ENCODE measurements at regions not wholly inside any gene's neighbourhood (a gene's known extent, or its start where the extent isn't known, plus 50 kb on each side); places are given as distances from the start of the nearest gene placed in this dataset.

DNA sequence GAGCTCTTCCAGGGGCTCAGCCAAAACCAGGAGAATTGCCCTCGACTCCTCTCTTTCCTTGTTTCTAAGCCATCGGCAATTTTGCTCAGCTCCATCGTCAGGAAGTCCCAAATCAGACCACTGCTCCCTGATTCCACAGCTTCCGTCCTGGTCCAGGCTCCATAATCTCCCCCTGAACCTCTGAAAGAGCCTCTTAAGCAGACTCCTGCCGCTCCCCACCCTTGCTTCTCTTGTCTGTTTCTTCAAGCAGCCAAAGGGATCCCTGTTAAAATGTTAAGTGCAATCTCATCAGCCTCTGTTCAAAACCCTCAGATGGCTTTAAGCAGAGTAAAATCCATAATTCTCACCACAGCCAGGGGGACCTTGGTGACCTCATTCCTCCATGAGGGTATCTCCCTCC lies 244.7 kb upstream of the SPTLC3 start:
- POLR2A ChIA-PET (ENCODE audit: partially characterized antibody), result interaction anchor here (0.8 to 5.2 kb wide), 11 partner anchors 11 to 172 kb away, joined by 3 to 54 read pairs (median 3); no protein-coding TSS in a partner anchor

More for the DNA sequence above, 244.7 kb upstream of the SPTLC3 start:
- H3K79me2 ChIP-seq (ENCODE audit: control insufficient read depth in 1 of 2, insufficient read depth in 2 of 2, low read length in 2 of 2), result no peaks in the 10 kb centered on the region
- H3K18ac ChIP-seq (ENCODE audit: extremely low read depth, low read length), result no peak overlapping the region
- CTCF ChIA-PET (ENCODE audit: partially characterized antibody), result interaction anchor here (1.4 to 1.6 kb wide), 2 partner anchors 10 to 23 kb away, joined by 4 to 5 read pairs; no protein-coding TSS in a partner anchor
- no peak overlapping the region for H3K27ac ChIP-seq (ENCODE audit: low read depth, low read length)
- no peak overlapping the region for H4K8ac ChIP-seq (ENCODE audit: extremely low read depth, insufficient read depth, low read length)
- FAIRE-seq, result no peak
- no peak overlapping the region for H3K9ac ChIP-seq (replicated peaks in 1 of 4; ENCODE audit: extremely low read depth in 1 of 4, low read depth in 3 of 4, low read length in 3 of 4)
- H2AK5ac ChIP-seq (ENCODE audit: low read depth, low read length), result no peak overlapping the region
- H2BK5ac ChIP-seq (ENCODE audit: low read depth, low read length), result no peak overlapping the region
- H4K20me1 ChIP-seq (replicated peaks in 1 of 2; ENCODE audit: control insufficient read depth in 1 of 2, insufficient read depth in 2 of 2, low read length in 2 of 2), result no peaks in the 10 kb centered on the region
- peaks cover 0 to 38% (median 7%) of the 10 kb centered on the region in 4 experiments; a peak in 3 of 8 replicates for H3K36me3 ChIP-seq (ENCODE audit: control insufficient read depth in 2 of 4, insufficient read depth in 4 of 4, low read length in 3 of 4)
- H2BK12ac ChIP-seq (ENCODE audit: low read depth, low read length), result no peak overlapping the region
- H2AFZ ChIP-seq (ENCODE audit: low read length), result no peak overlapping the region
- H3K4me2 ChIP-seq (ENCODE audit: insufficient read depth in 1 of 2, low read depth in 2 of 2, low read length in 2 of 2), result no peak overlapping the region
- no peak overlapping the region for H3K14ac ChIP-seq (ENCODE audit: insufficient read length)
- no peak overlapping the region for H2BK20ac ChIP-seq (ENCODE audit: low read length)
- WGBS, 2 experiments (ENCODE audit: extremely low coverage in 1 of 2, insufficient coverage in 1 of 2, insufficient read length in 1 of 2, insufficient replicate concordance in 2 of 2, low coverage in 1 of 2, low lambda C conversion rate in 2 of 2, missing lambda C conversion rate in 1 of 2), result 86% methylated on average over 5 of the region's 5 CpGs; no CpG with 5 or more reads in 1 of the 2 experiments
- no peak overlapping the region for H4K91ac ChIP-seq (replicated peaks; ENCODE audit: insufficient read length, low read length)
- H3K4ac ChIP-seq (replicated peaks; ENCODE audit: insufficient read length, low read depth, low read length), result no peak overlapping the region
- no peaks in the 10 kb centered on the region for H3K79me1 ChIP-seq (ENCODE audit: low read depth, low read length)
- H3K9me3 ChIP-seq (ENCODE audit: insufficient read depth in 2 of 2, low read depth in 1 of 2, low read length in 1 of 2), result no peaks in the 10 kb centered on the region
- no peaks in the 10 kb centered on the region for H3K23me2 ChIP-seq (ENCODE audit: low read depth, low read length)
- no peak for TF ChIP-seq TEAD4 (IDR thresholded peaks at IDR 0.05; ENCODE audit: low read depth, low read length)
- TF ChIP-seq POLR2AphosphoS5 (IDR thresholded peaks at IDR 0.05; ENCODE audit: low read depth, low read length), result 0 out of 2 replicates have a peak, but pooled peaks have one; percentile 35
- peak in 1 of 2 experiments; percentile 60; a peak in 1 of 3 replicates for TF ChIP-seq POLR2A (IDR thresholded peaks at IDR 0.05; ENCODE audit: control extremely low read depth in 1 of 2, low read depth in 2 of 2, low read length in 2 of 2)
- DNase-seq (ENCODE audit: low read depth in 1 of 2, low spot score in 2 of 2), result no peak
- no peaks in the 10 kb centered on the region for H3K27me3 ChIP-seq (replicated peaks in 1 of 4; ENCODE audit: control insufficient read depth in 3 of 4, extremely low read depth in 1 of 4, insufficient read depth in 3 of 4, low read length in 3 of 4)
- no peak overlapping the region for H4K5ac ChIP-seq (ENCODE audit: insufficient read length, low read depth, low read length)
- no peak overlapping the region for H2BK120ac ChIP-seq (replicated peaks; ENCODE audit: low read depth, low read length)
- no peak overlapping the region for H3K23ac ChIP-seq (ENCODE audit: insufficient read length)
- no peak overlapping the region for H2BK15ac ChIP-seq (ENCODE audit: low read length)
- H3K4me1 ChIP-seq (replicated peaks in 1 of 4; ENCODE audit: control insufficient read depth in 3 of 4, insufficient read depth in 4 of 4, low read length in 3 of 4), result peaks cover 0 to 25% (median 11%) of the 10 kb centered on the region in 4 experiments; a peak in 3 of 7 replicates
- H3K56ac ChIP-seq (replicated peaks; ENCODE audit: insufficient read length, low read depth, low read length), result no peak overlapping the region
- H3K4me3 ChIP-seq (ENCODE audit: extremely low read depth in 1 of 4, insufficient read depth in 2 of 4, low read depth in 3 of 4, low read length in 4 of 4), result no peak overlapping the region

Data from H1 (cell line).